ENCODE measurements at regions not wholly inside any gene's neighbourhood (a gene's known extent, or its start where the extent isn't known, plus 50 kb on each side); places are given as distances from the start of the nearest gene placed in this dataset.

DNA sequence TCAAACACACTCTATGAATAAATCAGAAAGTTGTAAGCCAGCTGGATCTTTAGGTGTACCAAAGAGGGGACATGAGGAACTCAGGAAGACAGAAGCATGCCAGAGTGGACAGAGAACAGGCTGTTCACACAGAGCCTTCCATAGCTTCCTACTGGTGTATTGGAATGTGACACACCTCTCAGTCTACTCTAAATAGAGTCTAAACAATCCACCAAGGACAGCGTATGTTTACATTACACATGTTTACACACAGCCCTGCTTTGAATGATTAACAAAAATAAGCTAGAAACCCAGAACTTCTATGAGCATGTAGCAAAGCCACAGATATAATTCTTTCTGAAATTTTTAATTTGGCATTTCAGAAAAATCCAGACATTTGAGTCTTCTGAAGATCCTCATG, 1279.0 kb upstream of the CDH8 start:
- Histone ChIP-seq H3K27ac (ENCODE audit: low read length) (no peak overlapping the region), H3K9me3 (ENCODE audit: control insufficient read depth, insufficient read depth, low read depth, low read length) (no peaks in the 10 kb centered on the region), H3K4me1 (ENCODE audit: control insufficient read depth, insufficient read depth, low read length) (no peaks in the 10 kb centered on the region), H3K4me3 (ENCODE audit: low read depth in 2 of 2, low read length in 2 of 2) (no peak overlapping the region), H3K27me3 (ENCODE audit: control insufficient read depth, insufficient read depth, low read length) (no peaks in the 10 kb centered on the region), H3K36me3 (ENCODE audit: control insufficient read depth, insufficient read depth, low read length) (no peaks in the 10 kb centered on the region)
- ATAC-seq, result no peak
- in situ Hi-C loops (cut with HindIII; ENCODE audit: low pct_unique_long_range_greater_than_20kb, low sequenced_read_pairs) (no loop called here), intact Hi-C loops (cut with micrococcal nuclease; ENCODE audit: unreplicated experiment) (no loop called here)
- DNase-seq (ENCODE audit: low read depth, low spot score), result no peak
- BruUV-seq (replicated peaks), result no TSS peak
- CTCF ChIA-PET, result no interaction called here
- TF ChIP-seq, protein P1, sequence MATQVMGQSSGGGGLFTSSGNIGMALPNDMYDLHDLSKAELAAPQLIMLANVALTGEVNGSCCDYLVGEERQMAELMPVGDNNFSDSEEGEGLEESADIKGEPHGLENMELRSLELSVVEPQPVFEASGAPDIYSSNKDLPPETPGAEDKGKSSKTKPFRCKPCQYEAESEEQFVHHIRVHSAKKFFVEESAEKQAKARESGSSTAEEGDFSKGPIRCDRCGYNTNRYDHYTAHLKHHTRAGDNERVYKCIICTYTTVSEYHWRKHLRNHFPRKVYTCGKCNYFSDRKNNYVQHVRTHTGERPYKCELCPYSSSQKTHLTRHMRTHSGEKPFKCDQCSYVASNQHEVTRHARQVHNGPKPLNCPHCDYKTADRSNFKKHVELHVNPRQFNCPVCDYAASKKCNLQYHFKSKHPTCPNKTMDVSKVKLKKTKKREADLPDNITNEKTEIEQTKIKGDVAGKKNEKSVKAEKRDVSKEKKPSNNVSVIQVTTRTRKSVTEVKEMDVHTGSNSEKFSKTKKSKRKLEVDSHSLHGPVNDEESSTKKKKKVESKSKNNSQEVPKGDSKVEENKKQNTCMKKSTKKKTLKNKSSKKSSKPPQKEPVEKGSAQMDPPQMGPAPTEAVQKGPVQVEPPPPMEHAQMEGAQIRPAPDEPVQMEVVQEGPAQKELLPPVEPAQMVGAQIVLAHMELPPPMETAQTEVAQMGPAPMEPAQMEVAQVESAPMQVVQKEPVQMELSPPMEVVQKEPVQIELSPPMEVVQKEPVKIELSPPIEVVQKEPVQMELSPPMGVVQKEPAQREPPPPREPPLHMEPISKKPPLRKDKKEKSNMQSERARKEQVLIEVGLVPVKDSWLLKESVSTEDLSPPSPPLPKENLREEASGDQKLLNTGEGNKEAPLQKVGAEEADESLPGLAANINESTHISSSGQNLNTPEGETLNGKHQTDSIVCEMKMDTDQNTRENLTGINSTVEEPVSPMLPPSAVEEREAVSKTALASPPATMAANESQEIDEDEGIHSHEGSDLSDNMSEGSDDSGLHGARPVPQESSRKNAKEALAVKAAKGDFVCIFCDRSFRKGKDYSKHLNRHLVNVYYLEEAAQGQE (IDR thresholded peaks at IDR 0.05; ENCODE audit: insufficient read depth in 1 of 2, low read depth in 2 of 2, low read length in 1 of 2), result no peak
- TF ChIP-seq SIN3A (IDR thresholded peaks at IDR 0.05; ENCODE audit: borderline replicate concordance, insufficient read depth, low read depth, low read length), result no peak
- TF ChIP-seq, protein P2, sequence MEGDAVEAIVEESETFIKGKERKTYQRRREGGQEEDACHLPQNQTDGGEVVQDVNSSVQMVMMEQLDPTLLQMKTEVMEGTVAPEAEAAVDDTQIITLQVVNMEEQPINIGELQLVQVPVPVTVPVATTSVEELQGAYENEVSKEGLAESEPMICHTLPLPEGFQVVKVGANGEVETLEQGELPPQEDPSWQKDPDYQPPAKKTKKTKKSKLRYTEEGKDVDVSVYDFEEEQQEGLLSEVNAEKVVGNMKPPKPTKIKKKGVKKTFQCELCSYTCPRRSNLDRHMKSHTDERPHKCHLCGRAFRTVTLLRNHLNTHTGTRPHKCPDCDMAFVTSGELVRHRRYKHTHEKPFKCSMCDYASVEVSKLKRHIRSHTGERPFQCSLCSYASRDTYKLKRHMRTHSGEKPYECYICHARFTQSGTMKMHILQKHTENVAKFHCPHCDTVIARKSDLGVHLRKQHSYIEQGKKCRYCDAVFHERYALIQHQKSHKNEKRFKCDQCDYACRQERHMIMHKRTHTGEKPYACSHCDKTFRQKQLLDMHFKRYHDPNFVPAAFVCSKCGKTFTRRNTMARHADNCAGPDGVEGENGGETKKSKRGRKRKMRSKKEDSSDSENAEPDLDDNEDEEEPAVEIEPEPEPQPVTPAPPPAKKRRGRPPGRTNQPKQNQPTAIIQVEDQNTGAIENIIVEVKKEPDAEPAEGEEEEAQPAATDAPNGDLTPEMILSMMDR (IDR thresholded peaks at IDR 0.05), result no peak
- TF ChIP-seq TCF7L2 (IDR thresholded peaks at IDR 0.05; ENCODE audit: low read depth, low read length), result no peak
- TF ChIP-seq POLR2AphosphoS5 (IDR thresholded peaks at IDR 0.05; ENCODE audit: low read depth, low read length), result no peak
- POLR2A ChIA-PET, result no interaction called here

DNA sequence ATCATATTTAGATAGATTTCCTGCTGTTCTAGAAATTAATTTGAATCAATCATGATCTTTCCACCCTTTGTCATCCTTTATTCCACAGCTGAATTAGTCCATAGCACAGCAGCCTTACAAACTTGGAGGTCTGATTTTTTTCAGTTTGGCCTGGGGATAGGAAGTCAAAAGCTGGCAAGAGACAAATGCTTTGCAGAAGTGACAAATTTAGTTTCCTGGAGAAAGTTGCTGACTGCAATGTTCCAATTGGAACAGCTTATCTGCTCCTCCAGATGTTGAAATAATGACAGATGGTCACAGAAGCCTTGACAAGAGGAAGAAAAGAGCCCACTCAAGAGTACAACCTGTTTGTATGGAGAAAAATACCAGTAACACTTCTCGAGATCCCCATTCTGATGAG, 1276.1 kb upstream of the CDH8 start:
- Histone ChIP-seq H3K27ac (ENCODE audit: low read length) (no peak overlapping the region), H3K36me3 (ENCODE audit: control insufficient read depth, insufficient read depth, low read length) (no peaks in the 10 kb centered on the region), H3K27me3 (ENCODE audit: control insufficient read depth, insufficient read depth, low read length) (no peaks in the 10 kb centered on the region), H3K9me3 (ENCODE audit: control insufficient read depth, insufficient read depth, low read depth, low read length) (no peaks in the 10 kb centered on the region), H3K4me3 (ENCODE audit: low read depth in 2 of 2, low read length in 2 of 2) (no peak overlapping the region), H3K4me1 (ENCODE audit: control insufficient read depth, insufficient read depth, low read length) (no peaks in the 10 kb centered on the region)
- BruUV-seq (replicated peaks), result no TSS peak
- CTCF ChIA-PET, result no interaction called here
- no peak for TF ChIP-seq SIN3A (IDR thresholded peaks at IDR 0.05; ENCODE audit: borderline replicate concordance, insufficient read depth, low read depth, low read length)
- TF ChIP-seq TCF7L2 (IDR thresholded peaks at IDR 0.05; ENCODE audit: low read depth, low read length), result no peak
- TF ChIP-seq POLR2AphosphoS5 (IDR thresholded peaks at IDR 0.05; ENCODE audit: low read depth, low read length), result no peak
- TF ChIP-seq, protein P2 (IDR thresholded peaks at IDR 0.05), result no peak
- TF ChIP-seq, protein P1 (IDR thresholded peaks at IDR 0.05; ENCODE audit: insufficient read depth in 1 of 2, low read depth in 2 of 2, low read length in 1 of 2), result no peak
- POLR2A ChIA-PET, result no interaction called here
- no peak for ATAC-seq
- no peak for DNase-seq (ENCODE audit: low read depth, low spot score)
- intact Hi-C loops (cut with micrococcal nuclease; ENCODE audit: unreplicated experiment) (no loop called here), in situ Hi-C loops (cut with HindIII; ENCODE audit: low pct_unique_long_range_greater_than_20kb, low sequenced_read_pairs) (no loop called here)
